Adipocyte (in vitro differentiated cells): ENCODE measurements at regions not wholly inside any gene's neighbourhood (a gene's known extent, or its start where the extent isn't known, plus 50 kb on each side); places are given as distances from the start of the nearest gene placed in this dataset.

Source experiments
- DNase-seq: peaks from one replicate; pipeline ENCODE4 v3.0.0-alpha.2; 2015; ENCODE audit warnings: low read depth
- H3K27me3 ChIP-seq: replicated peaks from 2 replicates; pipeline ENCODE4 v1.7.0; 2013; ENCODE audit warnings: mild to moderate bottlenecking, low read length, moderate library complexity; ENCODE audit not compliant: control insufficient read depth, insufficient read depth
- H3K36me3 ChIP-seq: 2 replicates; pipeline ENCODE4 v1.7.0; 2013; ENCODE audit warnings: low read length, mild to moderate bottlenecking, moderate library complexity; ENCODE audit not compliant: control insufficient read depth, insufficient read depth, severe bottlenecking
- H3K4me1 ChIP-seq: 2 replicates; pipeline ENCODE4 v1.7.0; 2013; ENCODE audit warnings: mild to moderate bottlenecking, low read length, moderate library complexity; ENCODE audit not compliant: control insufficient read depth, insufficient read depth
- H3K4me3 ChIP-seq: 2 replicates; pipeline ENCODE4 v1.7.0; 2013; ENCODE audit warnings: mild to moderate bottlenecking, low read length, moderate library complexity
- H3K9ac ChIP-seq: 2 replicates; pipeline ENCODE4 v1.7.0; 2013; ENCODE audit warnings: mild to moderate bottlenecking, low read length, moderate library complexity
- H3K9me3 ChIP-seq: 2 replicates; pipeline ENCODE4 v1.7.0; 2013; ENCODE audit warnings: mild to moderate bottlenecking, low read length, moderate library complexity; ENCODE audit not compliant: control insufficient read depth

DNA sequence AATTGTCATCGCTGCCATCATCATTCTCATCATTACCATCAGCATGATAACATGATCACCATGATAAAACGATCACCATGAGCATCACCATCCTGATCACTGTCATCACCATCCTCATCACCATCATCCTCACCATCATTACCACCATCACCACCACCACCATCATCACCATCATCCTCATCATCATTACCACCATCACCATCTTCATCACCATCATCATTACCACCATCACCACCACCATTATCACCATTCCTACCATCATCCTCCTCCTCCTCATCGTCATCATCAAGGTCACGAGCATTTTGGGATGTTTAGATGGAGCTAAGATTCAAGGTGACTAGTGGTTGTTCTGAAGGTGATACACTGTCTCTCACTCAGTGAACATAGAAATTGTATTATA lies 221.0 kb downstream of the FOXL1 start:
- peaks cover 10% of the 10 kb centered on the region for H3K9me3 ChIP-seq
- peaks cover 81% of the 10 kb centered on the region for H3K27me3 ChIP-seq
- H3K4me3 ChIP-seq: no peak overlapping the region
- H3K36me3 ChIP-seq: no peaks in the 10 kb centered on the region
- DNase-seq: no peak
- no peak overlapping the region for H3K9ac ChIP-seq
- H3K4me1 ChIP-seq: no peaks in the 10 kb centered on the region

DNA sequence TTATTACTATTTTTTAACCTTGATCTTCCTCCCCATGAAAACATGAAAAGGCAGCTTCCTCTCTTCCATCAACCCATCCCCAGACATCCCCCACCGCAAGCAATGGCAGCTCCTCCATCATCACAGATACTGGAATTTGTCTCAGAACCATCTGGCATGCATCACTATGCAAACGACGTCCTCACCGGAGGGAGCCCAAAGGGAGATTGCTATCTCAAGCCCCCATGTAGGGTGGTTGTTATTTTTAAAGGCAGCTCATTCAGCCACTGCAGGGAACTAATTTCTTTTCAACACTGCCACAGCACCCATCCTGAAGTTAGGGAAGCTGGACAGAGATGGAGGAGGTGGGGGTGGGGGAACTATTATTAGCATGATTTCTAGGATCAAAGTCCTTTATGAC lies 222.5 kb downstream of the FOXL1 start:
- Histone ChIP-seq H3K27me3 (peaks cover 89% of the 10 kb centered on the region), H3K4me3 (no peak overlapping the region), H3K9me3 (peaks cover 10% of the 10 kb centered on the region), H3K36me3 (no peaks in the 10 kb centered on the region), H3K9ac (no peak overlapping the region), H3K4me1 (no peaks in the 10 kb centered on the region)
- no peak for DNase-seq

DNA sequence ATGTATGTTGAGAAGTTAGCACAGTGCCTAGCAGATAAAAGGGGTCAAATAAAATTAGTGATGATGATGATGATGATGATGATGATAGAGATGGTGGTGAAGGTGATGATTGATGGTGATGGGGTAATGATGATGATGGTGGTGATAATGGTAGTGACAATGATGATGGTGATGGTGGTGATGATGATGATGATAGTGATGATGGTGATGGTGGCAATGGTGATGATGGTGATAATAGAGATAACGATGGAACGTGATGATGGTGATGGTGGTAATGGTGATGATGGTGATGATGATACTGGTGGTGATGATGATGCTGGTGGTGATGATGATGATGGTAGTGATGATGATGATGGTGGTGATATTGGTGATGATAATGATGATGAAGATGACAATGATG lies 223.7 kb downstream of the FOXL1 start:
- H3K27me3 ChIP-seq: peaks cover 98% of the 10 kb centered on the region
- H3K4me3 ChIP-seq: no peak overlapping the region
- no peak for DNase-seq
- H3K36me3 ChIP-seq: no peaks in the 10 kb centered on the region
- H3K9ac ChIP-seq: no peak overlapping the region
- H3K9me3 ChIP-seq: peaks cover 10% of the 10 kb centered on the region
- no peaks in the 10 kb centered on the region for H3K4me1 ChIP-seq

DNA sequence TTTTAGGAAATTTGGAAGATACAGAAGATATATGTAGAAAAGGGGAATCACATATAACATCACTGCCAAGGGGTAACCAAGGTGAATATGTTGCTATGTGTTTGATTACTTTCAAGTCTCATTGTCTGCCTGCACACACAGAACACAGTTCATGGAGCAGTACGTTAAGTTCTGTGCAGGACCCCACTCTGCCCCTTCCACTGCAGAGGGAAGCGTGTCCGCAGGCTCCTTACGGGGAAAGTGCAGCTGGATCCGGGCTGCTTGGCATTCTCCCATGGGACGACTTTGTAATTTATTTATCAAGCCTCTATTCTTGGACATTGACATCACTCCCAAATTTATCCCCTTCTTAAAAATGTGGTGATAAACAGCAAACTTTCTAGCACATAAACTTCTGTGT lies 226.8 kb downstream of the FOXL1 start:
- DNase-seq: no peak
- Histone ChIP-seq H3K9me3 (peaks cover 6% of the 10 kb centered on the region), H3K27me3 (peaks cover 97% of the 10 kb centered on the region), H3K4me1 (no peaks in the 10 kb centered on the region), H3K4me3 (no peak overlapping the region), H3K9ac (no peak overlapping the region), H3K36me3 (no peaks in the 10 kb centered on the region)

DNA sequence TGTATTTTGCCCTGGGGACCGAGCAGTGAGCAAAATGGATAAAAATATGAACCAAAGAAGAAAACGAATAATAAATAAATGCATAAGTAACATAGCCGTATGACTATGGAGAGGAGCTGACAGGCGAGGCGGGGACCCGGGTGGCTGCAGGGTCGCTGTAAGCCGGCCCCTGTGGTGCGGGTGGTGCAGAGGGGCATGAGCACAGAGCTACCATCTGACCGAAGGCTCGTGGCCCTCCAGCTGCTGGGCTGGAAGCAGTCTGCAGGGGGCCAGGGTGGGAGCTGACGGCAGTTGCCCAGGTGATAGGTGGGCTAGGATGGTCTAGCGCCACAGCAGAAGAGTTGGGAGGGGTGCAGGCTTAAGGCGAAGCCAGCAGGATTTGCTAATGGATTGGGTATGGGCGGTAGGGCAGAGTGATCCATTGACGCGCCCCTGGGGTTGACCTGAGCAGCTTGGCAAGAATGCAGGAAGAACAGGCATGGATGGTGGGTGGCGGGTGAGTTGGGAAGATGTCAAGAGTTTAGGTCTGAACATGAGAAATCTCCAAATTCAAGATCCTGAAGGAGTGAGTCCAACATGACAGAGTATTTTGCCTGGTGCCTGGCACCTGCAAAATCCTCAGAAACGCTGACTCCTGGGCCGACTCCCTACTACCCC lies 228.0 kb downstream of the FOXL1 start:
- Histone ChIP-seq H3K4me1 (no peaks in the 10 kb centered on the region), H3K36me3 (no peaks in the 10 kb centered on the region), H3K9ac (no peak overlapping the region), H3K27me3 (peaks cover 97% of the 10 kb centered on the region), H3K9me3 (peaks cover 6% of the 10 kb centered on the region), H3K4me3 (no peak overlapping the region)
- DNase-seq: no peak

DNA sequence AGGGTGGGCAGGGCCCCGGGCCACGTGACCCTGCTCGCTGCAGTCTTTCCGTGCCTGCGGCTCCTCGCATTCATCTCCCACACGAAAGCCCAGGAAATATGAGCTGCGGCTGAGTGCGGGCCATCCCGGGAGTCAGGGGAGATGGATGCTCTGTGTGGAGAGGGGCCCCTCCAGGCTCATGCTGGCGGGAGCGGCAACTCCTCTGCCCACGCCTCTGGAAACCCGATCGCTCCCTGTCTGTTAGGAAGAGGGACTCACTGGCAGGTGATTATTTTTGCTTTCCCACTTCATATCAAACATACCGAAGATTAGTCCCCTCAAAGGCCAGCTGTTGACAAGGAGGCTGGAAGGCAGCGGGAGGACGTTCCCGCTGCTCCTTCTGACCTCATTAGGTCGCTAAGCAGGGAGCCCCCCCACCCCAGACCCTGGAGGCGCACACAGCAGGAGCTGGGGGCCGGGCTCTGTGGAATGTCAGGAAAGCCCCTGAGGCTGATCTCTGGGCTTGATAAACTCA lies 228.5 kb downstream of the FOXL1 start:
- Histone ChIP-seq H3K36me3 (no peaks in the 10 kb centered on the region), H3K4me1 (no peaks in the 10 kb centered on the region), H3K9me3 (peaks cover 6% of the 10 kb centered on the region), H3K9ac (no peak overlapping the region), H3K27me3 (peaks cover 94% of the 10 kb centered on the region), H3K4me3 (no peak overlapping the region)
- no peak for DNase-seq

DNA sequence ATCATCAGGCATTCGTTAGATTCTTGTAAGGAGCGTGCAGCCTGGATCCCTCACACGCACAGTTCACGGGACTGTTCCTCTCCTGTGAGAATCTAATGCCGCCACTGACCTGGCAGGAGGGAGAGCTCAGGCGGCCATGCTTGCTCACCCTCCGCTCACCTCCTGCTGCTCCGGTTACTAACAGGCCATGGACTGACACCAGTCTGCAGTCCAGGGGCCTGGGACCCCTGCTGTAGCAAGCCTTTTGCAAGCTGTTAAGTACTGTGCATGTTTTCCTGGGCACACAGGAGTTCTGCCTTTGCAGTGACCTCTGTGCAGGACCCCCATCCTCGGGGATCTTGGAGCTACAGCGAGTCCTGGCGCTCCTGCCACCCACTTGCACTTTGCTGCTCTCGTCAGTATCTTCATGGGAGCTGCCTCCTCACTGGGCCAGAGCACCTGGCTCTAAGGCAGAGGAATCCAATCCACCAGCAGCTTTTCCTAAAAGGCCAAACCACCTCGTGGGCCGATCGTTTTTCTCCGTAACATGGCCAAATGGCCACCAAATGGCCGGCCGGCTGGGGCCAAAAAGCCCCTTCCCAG lies 230.6 kb downstream of the FOXL1 start:
- H3K27me3 ChIP-seq: peaks cover 95% of the 10 kb centered on the region
- DNase-seq: no peak

DNA sequence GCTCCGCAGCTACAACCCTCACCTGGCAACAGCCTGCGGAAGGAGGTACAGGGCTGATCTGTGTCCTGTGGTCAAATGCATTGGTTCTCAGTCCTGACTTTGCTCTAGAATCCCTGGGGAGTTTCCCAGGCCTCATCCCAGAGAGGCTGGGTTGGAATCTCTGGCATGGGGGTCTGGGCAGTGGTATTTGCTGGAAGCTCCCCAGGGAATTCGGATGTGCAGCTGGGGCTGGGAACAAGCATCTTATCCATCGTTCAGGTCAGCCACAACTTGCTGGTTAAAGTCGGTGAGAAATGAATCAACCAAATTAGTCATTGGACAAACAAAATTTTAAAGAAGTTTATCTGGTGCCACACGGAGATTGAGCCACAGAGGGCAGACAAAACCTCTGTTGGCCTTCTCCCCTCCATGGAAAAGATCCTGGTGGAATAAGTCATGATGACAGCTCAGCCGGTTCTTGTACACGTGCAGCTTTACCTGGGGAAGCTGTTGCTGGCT lies 231.2 kb downstream of the FOXL1 start:
- Histone ChIP-seq H3K27me3 (peaks cover 94% of the 10 kb centered on the region), H3K4me3 (no peak overlapping the region), H3K36me3 (no peaks in the 10 kb centered on the region), H3K9ac (no peak overlapping the region), H3K9me3 (no peaks in the 10 kb centered on the region), H3K4me1 (no peaks in the 10 kb centered on the region)
- DNase-seq: peak; percentile 39

More for the DNA sequence above, 230.6 kb downstream of the FOXL1 start:
- H3K9me3 ChIP-seq: no peaks in the 10 kb centered on the region
- no peak overlapping the region for H3K9ac ChIP-seq
- no peaks in the 10 kb centered on the region for H3K36me3 ChIP-seq
- no peak overlapping the region for H3K4me3 ChIP-seq
- H3K4me1 ChIP-seq: no peaks in the 10 kb centered on the region

DNA sequence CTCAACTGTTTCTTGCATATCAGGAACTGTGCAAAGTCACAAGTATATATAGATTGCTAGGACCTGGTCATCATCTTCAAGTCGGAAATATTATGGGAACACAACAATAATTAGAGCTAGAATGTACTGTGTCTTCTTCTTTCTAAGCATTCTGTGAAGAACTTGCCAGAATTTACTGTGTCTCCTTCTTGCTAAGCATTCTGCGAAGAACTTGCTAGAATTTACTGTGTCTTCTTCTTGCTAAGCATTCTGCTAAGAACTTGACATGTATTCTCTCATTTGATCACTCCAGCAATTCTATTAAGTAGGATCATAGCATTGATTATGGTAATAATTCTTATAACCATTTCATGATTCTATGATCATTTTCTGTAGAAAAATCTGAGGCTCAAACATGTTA lies 231.7 kb downstream of the FOXL1 start:
- Histone ChIP-seq H3K27me3 (peaks cover 92% of the 10 kb centered on the region), H3K9ac (no peak overlapping the region), H3K4me3 (no peak overlapping the region), H3K36me3 (no peaks in the 10 kb centered on the region), H3K9me3 (no peaks in the 10 kb centered on the region), H3K4me1 (no peaks in the 10 kb centered on the region)
- no peak for DNase-seq

DNA sequence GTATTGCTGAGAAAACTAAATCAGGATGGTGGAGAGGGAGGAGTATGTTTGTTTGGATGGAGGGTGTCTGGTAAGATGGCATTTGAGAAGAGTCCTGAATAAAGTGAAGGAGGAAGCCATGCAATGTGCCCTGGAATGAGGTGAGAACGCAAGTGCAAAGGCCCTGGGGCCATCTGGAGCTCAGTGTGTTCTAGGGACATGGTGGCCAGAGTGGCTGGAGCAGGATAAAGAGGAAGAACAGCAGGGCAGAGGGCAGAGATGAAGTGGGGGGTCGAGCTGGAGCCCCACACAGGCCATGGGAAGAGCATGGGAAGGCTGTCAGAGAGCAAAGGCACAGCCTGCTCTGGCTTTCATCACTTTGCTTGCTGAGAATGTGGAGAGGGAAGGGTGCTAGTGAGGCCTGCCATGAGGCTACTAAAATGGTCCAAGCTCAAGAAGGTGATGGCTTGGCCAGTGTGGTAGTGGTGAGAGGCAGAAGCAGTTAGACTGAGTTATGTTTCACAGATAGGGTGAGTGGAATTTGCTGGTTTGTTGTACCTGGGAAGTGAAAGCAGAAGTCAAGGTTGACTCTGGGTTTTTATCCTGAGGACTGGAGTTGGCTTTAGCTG lies 234.1 kb downstream of the FOXL1 start:
- Histone ChIP-seq H3K9ac (no peak overlapping the region), H3K27me3 (peaks cover 92% of the 10 kb centered on the region), H3K4me1 (no peaks in the 10 kb centered on the region), H3K4me3 (no peak overlapping the region), H3K9me3 (no peaks in the 10 kb centered on the region), H3K36me3 (no peaks in the 10 kb centered on the region)
- DNase-seq: no peak

DNA sequence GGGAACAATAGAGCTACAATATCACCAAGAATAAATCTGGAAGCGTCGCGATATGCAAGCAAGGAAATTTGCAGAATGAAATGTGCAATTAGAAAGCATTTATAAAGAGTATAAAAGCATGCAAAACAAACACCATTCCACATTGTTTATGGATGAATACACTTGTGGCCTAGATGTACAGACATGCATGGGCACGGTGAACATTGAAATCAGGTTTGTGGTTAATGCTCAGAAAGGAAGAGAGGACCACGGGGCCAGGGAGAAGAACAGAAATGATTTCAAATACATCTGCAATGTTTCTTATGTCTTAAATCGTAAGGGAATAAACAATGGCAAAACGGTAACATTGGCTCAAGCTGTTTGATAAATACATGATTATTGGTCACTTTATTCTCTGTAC lies 235.9 kb downstream of the FOXL1 start:
- peaks cover 93% of the 10 kb centered on the region for H3K27me3 ChIP-seq
- no peak overlapping the region for H3K9ac ChIP-seq
- H3K4me1 ChIP-seq: no peaks in the 10 kb centered on the region
- no peak overlapping the region for H3K4me3 ChIP-seq
- H3K36me3 ChIP-seq: no peaks in the 10 kb centered on the region
- H3K9me3 ChIP-seq: no peaks in the 10 kb centered on the region
- no peak for DNase-seq
